CD4-positive, alpha-beta T cell treated with Interleukin-6 for 4 hours (primary cell): ENCODE measurements at regions not wholly inside any gene's neighbourhood (a gene's known extent, or its start where the extent isn't known, plus 50 kb on each side); places are given as distances from the start of the nearest gene placed in this dataset.

Experiments
- DNase-seq: peaks from one replicate; pipeline ENCODE4 v3.0.0-alpha.2; 2020; ENCODE audit warnings: mixed read lengths

DNA sequence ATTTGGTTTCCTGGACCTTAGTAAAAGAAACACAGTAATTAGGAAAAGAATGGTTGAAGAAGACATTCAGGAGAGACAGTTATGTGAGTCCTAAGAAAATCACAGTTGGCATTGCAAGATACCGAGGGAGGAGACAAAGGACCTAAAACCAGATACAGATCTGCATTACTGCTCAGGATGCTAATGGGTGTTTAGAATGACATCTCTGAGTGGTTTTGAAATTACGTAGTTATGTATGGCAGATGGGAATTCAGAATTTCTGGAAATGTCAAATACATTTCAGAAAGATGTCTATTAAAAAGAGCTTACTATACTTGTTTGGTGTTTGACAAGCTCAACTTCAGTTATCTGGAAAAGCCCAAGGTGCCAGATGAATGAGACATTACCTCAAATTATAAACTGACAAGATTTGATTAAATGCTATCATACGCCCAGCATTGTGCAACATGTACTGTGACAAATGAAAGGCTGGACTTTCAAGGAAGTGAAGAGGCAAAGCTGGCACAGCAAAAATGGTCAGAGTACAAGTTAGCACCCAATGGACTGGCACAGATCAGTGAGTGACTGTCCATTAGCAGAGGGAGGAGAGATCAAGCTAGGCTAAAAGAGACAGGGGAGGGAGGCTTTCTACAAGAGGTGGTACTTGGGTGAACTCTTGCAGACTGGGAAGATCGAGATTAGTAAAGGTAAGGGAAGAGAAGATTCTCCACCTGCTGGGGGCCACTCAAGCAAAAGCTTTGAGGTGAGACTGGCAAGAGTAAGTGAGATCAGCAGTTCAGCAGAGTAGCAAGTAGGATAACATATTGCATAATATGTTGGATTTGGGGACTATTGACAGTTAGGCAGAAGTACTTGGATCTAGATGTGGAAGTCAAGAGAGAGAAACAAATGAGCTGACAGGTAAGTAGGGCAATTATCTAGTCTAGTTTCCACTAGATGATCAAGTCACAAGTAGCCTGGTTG, 168.9 kb downstream of the CYRIA start:
- no peak for DNase-seq

DNA sequence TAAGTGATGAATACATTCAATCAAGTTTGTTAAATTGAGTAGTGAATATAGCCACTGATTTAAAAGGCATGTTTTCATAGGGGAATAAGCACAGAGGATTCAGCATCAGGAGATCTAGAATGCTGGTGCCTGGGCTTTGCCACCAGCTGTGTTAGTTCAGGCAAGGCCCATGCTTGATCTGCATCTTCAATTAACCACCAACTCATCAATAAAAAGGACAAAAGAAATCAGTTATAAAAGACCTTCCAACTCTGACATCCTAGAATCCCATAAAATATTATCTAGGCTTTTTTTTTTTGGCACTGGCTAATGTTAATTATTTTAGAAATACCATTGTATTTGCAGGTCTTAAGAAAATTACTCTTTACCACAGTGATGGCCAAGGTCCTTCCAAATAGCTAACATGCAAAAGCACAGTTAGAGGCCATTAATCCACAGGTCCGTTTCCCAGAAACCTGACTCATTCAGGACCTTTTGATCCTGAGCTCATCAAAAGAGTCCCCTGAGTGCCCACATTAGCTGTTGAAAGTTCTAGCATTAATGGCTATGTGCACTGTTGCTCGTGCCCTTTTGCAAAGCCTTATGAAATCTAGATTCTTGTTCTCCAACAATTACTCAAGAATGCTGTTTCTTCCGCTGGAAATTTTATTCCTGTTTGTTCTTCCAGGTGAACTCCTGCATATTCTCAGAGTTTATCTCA, 170.0 kb downstream of the CYRIA start:
- DNase-seq = no peak

DNA sequence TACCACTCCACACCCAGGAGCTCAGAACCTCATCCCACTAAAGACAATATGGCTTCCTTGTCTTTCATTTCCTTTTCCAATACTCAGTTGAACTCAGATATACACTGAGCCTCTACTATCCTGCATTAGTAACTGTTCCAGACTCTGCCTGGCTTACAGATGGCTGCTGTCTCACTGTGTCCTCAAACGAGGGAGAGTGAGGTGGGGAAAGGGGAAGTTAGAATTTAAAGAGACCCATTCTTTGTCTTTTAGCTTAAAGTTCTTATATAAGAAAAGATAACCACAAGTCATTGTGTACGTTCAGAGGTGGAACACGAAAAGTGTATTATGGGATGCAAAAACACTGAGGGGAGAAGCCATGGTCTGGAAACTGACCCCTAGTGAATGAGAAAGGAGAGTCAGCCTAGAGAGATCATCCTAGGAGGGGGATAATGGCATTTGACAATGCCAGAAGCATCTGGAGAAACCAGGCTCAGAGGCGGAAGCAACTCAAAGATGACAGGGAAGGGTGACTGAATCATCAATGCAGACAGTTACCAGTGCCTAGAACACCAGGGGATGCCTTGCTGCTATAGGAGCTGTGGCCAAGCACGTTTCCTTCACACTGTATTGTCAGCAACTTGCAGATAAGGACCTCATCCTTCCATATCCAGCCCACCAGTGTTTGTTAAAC, 170.7 kb downstream of the CYRIA start:
- DNase-seq = no peak

DNA sequence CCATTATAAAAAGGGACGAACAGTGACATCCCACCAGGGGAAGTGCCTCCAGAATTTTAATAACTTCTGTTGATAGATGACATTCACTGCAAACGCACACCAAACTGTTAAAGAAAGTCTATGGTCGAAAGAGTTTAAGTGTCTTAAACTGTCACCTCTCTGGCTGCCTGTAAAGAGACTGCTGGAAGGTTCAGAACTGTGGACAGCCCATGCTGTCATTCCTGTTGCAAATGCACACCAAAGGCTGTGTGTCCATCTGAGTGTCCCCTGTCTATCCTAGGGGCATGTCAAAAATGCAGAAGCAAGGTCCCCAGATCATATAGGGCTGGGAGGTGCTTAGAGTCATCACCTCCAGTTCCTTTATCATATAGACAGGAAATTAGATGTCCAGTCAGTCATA, 171.8 kb downstream of the CYRIA start:
- no peak for DNase-seq

DNA sequence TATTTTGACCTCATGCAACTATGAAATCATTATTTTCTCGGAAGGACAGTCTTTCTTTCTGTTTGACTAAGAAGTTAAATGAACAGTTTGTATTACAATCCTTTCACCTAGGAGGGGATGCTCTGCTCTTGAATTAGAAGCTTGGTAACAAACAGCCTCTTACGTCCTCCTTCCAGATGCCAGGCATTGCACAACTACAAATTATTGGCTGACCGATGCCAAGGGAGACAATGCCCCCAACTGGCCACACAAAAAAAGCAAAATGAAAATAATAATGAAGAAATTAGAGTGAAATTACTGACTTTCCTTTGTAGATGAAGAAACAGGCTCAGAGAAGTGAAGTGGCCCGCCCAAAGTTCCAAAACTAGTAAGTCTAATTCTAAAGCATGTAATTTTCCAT, 177.9 kb downstream of the CYRIA start:
- DNase-seq = no peak

DNA sequence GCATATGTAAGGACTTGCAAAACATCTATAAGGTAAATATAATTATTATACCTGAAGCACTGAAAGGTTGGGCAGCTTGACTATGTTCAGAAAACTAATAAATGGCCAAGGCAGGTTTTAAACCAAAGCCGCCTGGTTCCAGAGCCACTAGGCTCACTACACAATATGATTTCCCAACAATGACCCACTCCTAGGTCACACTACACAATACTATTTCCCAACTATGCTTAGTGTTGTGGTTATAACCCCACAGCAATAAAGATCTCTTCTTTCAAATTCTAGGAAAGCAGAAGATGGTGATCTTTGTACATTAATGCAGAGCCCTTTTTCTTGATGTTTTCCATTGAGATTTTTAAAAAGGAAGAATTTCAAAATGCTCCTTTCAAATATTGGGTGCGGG, 180.4 kb downstream of the CYRIA start:
- DNase-seq = no peak

DNA sequence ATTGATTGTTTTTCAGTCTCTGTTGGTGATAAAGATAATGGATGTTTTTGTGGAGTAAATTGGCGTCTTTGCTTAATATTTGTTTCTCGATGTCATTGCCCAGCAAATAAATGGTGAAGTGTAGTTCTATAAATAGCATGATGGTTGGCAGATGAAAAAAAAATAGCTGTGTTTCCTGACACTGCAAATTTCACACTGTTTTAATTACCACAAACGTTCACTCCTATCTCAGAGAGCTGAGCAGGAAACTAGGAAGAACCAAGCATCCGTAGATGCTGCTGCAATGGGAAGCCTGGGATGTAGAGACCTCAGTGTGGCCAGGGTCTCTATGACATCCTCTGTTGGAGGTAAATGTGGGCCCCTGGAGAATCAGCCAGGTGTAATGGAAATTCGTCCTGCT, 183.2 kb downstream of the CYRIA start:
- no peak for DNase-seq

DNA sequence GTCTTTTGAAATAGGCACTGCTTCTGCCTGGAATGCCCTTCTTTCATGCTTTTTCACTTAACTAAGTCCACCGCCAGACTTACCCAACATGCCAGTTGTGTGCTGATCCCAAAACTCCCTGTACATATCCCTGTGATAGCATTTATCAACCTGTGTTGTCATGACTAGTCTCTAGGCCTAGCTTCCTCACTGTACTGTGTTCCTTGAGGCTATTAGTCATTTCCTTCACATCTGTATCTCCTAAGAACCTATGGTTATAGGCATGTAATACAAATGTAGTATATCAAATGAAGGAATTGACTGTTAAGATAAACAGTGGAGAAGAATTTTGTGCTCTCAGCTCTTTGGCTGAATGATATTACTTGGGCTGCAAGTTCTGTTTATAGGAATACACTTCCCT, 184.3 kb downstream of the CYRIA start:
- no peak for DNase-seq

DNA sequence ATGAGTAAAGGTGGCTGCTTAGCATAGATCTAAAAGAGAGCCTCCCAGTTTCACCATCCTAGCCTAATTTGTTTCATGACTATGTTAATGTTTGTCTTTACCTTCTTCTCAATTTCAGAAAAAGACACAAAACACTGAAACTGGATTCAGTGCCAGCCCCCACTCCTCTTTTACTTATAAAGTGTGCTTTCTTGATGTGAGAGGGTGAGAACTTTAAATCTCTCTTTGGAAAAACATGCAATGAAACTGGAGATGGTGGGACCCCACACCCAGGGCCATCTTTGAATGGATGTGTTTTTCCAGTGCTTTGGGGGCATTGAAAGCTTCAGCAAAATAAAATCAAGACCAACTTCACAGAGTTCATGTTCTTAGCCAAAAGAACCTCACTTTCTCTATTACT, 185.9 kb downstream of the CYRIA start:
- DNase-seq = no peak

DNA sequence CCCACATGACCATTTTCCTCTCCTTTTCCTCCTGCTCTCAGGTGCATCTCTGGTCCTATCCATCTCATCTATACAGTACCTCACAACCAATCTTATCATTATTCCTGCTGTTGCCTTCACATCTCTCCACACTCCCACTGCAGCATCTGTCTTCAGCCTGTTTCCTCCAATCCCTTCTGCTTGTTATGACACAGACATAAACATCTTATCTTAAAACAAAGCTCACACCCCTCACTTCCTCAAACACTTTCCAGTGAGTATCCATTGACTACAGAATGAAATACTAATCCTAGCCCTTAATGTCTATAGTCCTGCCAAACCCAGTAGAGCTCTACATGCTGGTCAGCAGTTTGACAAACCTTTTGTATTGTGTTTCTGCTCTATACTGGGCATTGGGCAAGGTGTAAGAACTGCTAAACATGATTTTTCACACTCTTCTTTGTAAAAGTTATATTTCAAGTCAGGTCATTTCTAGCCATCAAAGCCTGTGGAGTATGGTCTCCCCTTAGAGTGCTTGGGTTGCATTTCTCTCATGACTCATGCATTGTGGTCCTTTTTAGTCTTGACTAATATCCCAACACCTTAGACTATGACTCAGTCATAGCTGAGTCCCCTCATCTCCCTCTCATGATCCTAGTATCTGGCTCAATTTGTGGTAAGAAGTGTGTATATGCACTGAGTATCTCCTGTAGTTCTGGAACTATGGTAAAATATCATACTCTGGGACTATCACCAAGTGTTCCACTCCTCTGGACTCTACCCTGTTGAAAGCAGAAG, 187.0 kb downstream of the CYRIA start:
- DNase-seq = no peak

DNA sequence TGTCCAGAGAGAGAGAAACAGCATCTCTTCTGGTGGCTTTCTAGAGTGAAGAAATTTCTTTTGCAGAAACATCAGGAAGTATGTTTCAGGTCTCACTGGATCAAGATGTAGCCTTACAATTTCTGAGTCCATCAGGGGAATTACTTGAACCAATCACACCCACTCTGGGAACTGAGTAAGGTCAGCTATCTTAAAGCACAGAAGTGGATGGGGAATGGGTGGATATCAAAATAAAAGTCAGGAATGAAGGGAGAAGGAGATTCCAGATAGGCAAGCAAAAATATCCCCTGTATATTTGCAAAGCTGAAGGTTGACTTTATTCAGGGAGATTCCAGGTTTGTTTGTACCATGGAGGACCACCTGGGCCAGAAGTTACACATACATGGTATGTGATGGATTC, 188.0 kb downstream of the CYRIA start:
- no peak for DNase-seq

DNA sequence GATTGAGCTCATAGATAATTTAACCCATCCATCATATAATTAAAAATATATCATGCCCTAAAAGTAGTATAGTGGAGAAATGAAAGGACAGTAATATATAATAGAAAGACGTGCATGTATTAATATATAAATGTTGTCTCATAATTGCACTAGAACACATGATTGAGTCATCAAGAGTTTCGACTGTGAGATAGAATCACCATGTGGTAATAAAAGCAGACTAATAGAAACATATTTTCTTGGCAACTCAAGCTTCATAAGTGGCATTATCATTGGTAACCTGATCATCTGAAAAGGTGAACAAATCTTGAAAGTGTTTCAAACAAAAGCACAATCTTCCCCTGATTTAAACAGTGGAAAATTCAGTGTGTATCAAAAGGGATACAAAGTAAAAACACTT, 188.8 kb downstream of the CYRIA start:
- no peak for DNase-seq

DNA sequence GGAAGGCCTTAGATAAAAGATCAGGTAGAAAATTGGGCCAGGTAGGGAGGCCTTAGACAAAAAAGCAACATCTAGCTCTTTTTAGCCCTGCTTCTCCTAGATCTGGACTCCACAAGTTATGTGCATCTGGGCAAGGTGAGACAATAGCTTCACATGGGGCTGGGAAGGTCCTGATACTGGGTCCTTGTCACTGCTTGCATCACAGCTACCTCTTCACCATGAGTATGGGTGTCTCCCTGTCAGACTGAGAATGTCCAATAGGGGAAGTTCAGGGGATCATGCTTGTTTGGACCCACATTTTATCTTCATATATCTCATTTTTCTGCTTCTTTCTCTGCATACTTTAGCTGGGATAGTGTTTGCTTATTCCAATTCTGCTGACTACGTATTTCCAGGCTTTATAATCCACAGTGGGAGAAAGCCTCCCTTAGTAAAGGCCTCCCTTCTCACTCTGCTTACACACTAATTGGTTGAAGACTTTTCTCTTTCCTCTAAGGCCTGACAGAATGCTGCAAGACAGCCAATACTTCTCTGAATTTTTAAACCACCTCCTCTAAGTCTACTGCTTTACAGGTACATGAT, 189.6 kb downstream of the CYRIA start:
- DNase-seq = no peak

DNA sequence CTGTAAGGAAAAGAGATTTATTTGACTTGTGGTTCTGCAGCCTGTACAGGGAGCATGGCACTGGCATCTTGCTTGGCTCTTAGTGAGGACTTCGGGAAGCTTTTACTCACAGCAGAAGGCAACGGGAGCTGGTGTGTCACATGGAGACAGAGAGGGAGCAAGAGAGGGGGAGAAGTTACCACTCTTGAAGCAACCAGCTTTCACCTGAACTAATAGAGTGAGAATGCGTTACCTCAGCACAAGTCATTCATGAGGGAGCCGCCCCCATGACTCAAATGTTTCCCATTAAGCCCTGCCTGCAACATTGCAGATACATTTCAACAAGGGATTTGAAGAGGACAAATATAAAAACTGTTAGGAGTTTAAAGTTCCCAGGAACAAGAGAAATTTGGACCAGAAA, 190.0 kb downstream of the CYRIA start:
- DNase-seq = no peak

DNA sequence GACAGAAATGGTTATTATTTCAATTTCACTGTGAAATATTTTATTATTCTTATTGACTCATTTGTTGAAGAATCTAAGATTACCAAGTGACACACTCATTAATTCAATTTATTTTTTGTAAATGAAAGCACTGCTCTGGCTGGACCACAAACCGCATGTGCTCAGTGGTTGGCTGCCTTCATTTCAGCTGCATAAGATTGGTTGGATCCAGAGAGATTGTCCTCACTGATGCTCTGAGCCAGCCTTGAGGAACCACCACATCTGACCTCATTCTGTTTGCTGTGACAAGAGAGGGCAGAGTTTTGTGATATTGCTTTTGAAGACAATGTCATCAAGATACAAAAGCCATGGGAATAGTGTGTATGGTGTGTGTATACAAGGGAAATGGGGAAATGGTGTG, 192.1 kb downstream of the CYRIA start:
- DNase-seq = no peak

DNA sequence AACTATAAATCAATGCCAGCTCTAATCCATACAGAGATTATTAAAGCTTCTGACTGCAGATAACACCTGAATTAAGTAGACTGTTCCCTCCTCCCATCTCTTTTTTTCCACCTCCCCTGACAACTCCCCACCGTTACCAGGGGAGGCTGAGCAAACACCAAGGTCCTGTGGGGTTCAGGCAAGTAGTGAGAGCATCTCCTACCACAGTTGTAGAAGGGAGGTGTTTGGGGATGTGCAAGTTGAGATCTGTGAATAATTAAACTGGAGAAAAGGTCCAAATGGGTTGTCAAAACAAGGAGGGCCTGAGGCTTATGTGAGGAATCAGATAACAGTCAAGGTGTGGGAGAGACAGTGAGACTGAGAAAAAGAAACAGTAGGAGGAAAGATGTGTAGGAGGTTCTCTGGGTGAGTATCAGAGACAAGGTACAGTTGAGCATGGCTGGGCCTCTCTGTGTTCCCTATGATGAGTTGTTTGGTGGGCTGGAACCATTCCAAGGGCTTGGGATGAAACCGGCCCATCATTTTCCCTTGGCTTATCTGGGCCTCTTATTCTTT, 194.6 kb downstream of the CYRIA start:
- no peak for DNase-seq

DNA sequence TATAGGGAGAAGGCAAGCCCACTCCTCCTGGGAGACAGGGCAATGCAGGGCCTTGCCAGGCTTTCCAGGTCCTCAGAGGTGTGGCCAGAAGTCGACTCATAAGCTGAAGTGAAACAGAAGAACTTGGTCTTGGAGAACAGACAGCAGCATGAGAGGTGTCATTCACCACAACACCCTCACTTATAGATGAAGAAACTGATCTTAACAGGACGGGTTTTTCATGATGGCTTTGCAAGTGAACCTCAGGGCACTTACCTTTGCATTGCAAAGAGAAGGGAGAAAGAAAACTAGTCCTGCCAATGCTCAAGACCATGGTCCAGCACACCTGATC, 198.8 kb downstream of the CYRIA start:
- no peak for DNase-seq

DNA sequence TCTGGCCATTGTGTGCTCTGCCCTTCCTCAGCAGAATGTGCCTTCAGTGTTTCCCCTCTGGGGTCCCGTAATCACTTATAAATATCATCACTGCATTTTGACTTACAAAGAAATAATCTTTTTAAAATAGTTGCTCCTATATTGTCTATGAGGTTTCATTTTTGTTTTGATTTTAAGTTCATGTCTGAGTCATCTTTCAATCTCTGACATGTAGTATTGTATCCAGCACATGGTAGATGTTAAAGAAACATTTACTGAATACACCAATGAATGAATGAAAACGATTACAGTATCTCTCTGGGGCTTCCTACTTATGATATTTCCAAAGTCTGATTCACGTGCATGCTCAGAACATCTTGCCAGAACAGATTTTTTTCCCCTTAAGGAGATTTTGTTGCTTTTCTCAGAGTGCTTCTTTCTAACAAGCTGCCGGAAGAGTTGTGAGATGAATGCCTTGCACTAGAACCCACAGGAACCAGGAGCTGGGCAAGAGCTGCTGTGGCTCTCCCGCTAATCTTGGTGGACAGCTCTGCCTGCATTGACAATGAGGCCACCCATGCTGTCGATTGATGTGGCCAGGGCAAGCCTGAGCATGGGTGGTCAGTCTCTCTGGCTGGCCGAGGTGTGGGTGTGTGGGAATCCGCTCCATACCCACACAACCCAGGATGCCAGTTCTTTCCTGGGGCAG, 199.4 kb downstream of the CYRIA start:
- DNase-seq = no peak

DNA sequence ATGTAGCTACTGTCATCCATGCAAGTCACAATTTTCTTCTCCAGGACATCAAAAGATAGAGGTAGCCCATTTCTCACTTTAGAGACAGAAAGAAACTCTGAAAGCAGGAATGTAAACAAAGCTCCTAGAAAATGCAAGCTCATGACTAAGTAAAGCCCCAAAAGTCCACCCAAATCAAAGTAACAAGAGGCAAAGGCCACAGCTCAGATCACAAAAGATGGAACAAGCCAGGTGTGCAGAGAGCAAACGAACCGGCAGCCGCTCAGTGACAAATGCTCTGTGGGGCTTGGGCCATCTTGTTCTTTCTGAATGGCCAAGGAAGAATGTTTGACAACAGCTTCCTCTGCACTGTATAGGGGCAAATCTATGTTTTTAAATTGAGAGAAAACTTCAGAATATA, 201.0 kb downstream of the CYRIA start:
- DNase-seq = no peak

DNA sequence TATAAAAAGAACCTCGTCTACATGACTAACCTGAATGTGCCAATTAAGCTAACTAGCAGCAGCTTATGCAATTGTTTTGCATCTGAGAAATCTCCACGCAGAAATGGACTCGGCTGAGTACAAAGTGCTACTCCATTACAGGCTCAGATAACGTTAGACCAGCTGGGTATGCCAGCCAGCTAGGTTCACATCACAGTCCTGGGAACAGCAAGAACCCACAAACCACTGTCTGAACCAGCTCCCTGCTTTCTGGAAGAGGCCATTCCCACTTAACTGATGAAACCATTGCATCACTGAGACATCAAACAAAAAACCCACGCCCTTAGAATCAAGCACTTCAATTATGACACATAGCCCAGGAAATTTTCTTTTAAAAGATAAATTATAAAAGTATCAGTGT, 202.7 kb downstream of the CYRIA start:
- no peak for DNase-seq

DNA sequence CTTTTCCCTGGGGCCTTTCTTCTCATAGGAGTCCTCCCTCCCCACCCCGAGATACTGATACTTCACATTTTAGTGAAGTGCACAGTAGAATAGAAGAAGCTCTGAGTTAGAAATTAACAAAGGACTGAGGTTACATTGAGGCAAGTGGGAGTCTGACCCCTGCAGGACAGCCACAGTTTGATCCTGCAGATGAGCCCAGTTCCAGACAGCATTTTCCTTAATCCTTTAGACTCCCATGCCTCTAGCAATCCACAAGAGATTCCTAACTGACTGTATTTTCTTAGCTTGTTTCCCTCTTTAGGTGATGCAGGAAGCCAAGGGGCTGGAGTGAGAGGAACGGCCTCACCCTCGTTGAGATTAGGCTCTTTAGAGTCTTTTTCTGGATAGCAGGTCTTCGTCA, 204.0 kb downstream of the CYRIA start:
- DNase-seq = no peak

DNA sequence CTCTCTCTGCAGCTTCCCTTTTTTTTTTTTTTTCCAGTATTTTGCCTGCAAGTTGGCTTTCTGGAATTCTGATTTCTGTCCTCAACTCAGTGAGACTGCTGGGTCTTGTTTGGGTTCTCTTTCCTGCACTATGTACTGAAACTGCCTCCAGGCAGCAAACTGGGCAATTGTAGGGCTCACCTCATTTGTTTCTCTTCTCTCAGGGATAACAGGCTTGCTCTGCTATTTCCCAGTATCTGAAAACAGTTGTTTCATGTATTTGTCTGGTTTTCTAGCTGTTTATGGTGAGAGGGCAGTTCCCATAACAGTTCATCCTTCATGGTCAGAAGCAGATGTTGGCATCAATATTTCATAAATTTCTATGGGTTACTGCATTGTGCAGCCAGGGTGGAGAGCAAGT, 206.0 kb downstream of the CYRIA start:
- no peak for DNase-seq
